MM.1S (cell line): ENCODE measurements at regions not wholly inside any gene's neighbourhood (a gene's known extent, or its start where the extent isn't known, plus 50 kb on each side); places are given as distances from the start of the nearest gene placed in this dataset.

Source experiments
- DNase-seq: peaks from one replicate; pipeline ENCODE4 v3.0.0-alpha.2; 2015
- H2AFZ ChIP-seq: fragments of 300-600 bp; sonication (generic); 2 replicates; pipeline ENCODE4 v1.6.0; 2016; ENCODE audit warnings: antibody characterized with exemption, low read length
- H3F3A ChIP-seq: fragments of 300-600 bp; sonication (generic); 2 replicates; pipeline ENCODE4 v1.6.1; 2016; ENCODE audit warnings: mild to moderate bottlenecking, antibody characterized with exemption, low read length, moderate library complexity, mixed read lengths; ENCODE audit not compliant: insufficient read depth
- H3K27ac ChIP-seq: fragments of 300-600 bp; sonication (generic); 2 replicates; pipeline ENCODE4 v1.5.1; 2016; ENCODE audit warnings: mild to moderate bottlenecking, low read length
- H3K27me3 ChIP-seq: fragments of 300-600 bp; sonication (generic); replicated peaks from 2 replicates; pipeline ENCODE4 v1.6.0; 2016; ENCODE audit warnings: low read length; ENCODE audit not compliant: insufficient read depth
- H3K36me3 ChIP-seq: fragments of 300-600 bp; sonication (generic); replicated peaks from 2 replicates; pipeline ENCODE4 v1.6.1; 2016; ENCODE audit warnings: mild to moderate bottlenecking, low read length, mixed read lengths; ENCODE audit not compliant: insufficient read depth
- H3K4me1 ChIP-seq: fragments of 300-600 bp; sonication (generic); 2 replicates; pipeline ENCODE4 v1.6.1; 2016; ENCODE audit warnings: low read length, mixed read lengths
- H3K4me2 ChIP-seq: fragments of 300-600 bp; sonication (generic); 2 replicates; pipeline ENCODE4 v1.6.0; 2016; ENCODE audit warnings: low read depth, low read length
- H3K4me3 ChIP-seq: fragments of 300-600 bp; sonication (generic); 2 replicates; pipeline ENCODE4 v1.5.1; 2016; ENCODE audit warnings: low read length, mixed read lengths
- H3K79me2 ChIP-seq: fragments of 300-600 bp; sonication (generic); 2 replicates; pipeline ENCODE4 v1.6.1; 2016; ENCODE audit warnings: mixed run types, low read length, mixed read lengths
- H3K9ac ChIP-seq: fragments of 300-600 bp; sonication (generic); 2 replicates; pipeline ENCODE4 v1.6.1; 2016; ENCODE audit warnings: low read length, mixed read lengths
- H3K9me2 ChIP-seq: fragments of 300-600 bp; sonication (generic); replicated peaks from 2 replicates; pipeline ENCODE4 v1.6.1; 2016; ENCODE audit warnings: mild to moderate bottlenecking, low read length, mixed read lengths; ENCODE audit not compliant: insufficient read depth
- H3K9me3 ChIP-seq: fragments of 300-600 bp; sonication (generic); replicated peaks from 2 replicates; pipeline ENCODE4 v1.6.1; 2016; ENCODE audit warnings: mild to moderate bottlenecking, low read length, mixed read lengths; ENCODE audit not compliant: insufficient read depth
- H4K20me1 ChIP-seq: fragments of 300-600 bp; sonication (generic); 2 replicates; pipeline ENCODE4 v1.6.1; 2016; ENCODE audit warnings: mild to moderate bottlenecking, low read length, moderate library complexity, mixed read lengths; ENCODE audit not compliant: insufficient read depth
- CTCF ChIP-seq: fragments of 300-600 bp; sonication (generic); IDR thresholded peaks from 2 replicates; pipeline ENCODE4 v1.5.1; 2016; ENCODE audit warnings: antibody characterized with exemption, low read length, mixed read lengths
- EZH2 ChIP-seq: fragments of 300-600 bp; sonication (generic); optimal IDR thresholded peaks from 2 replicates; pipeline ENCODE3; 2017; ENCODE audit warnings: low read depth, mild to moderate bottlenecking, antibody characterized with exemption, low read length, mixed read lengths
- EZH2phosphoT487 ChIP-seq: fragments of 300-600 bp; sonication (generic); IDR thresholded peaks from 2 replicates; pipeline ENCODE4 v1.6.1; 2018; ENCODE audit warnings: antibody characterized with exemption, low read length

- Histone ChIP-seq H3K36me3 (no peaks in the 10 kb centered on the region), H3K9ac (no peak overlapping the region), H3K27me3 (no peaks in the 10 kb centered on the region), H4K20me1 (no peaks in the 10 kb centered on the region), H3F3A (no peaks in the 10 kb centered on the region), H3K9me3 (no peaks in the 10 kb centered on the region), H3K4me2 (no peak overlapping the region), H2AFZ (no peak overlapping the region), H3K4me1 (no peaks in the 10 kb centered on the region), H3K27ac (no peak overlapping the region), H3K4me3 (no peak overlapping the region), H3K79me2 (no peaks in the 10 kb centered on the region), H3K9me2 (no peaks in the 10 kb centered on the region)
- no peak for DNase-seq
- TF ChIP-seq CTCF = no peak
- TF ChIP-seq EZH2 = no peak
- TF ChIP-seq EZH2phosphoT487 = no peak
These were observed 469.0 kb upstream of the FOXG1 start for GRCh38 chr14:28297559-28297958.

GRCh38 chr14:28298156-28298555 is 468.4 kb upstream of the FOXG1 start:
- no peaks in the 10 kb centered on the region for H3F3A ChIP-seq
- H2AFZ ChIP-seq = no peak overlapping the region
- no peaks in the 10 kb centered on the region for H3K9me2 ChIP-seq
- DNase-seq = no peak
- H3K27ac ChIP-seq = no peak overlapping the region
- no peak for TF ChIP-seq EZH2phosphoT487
- no peak for TF ChIP-seq EZH2
- no peak for TF ChIP-seq CTCF
- no peak overlapping the region for H3K4me2 ChIP-seq
- H3K36me3 ChIP-seq = no peaks in the 10 kb centered on the region
- no peaks in the 10 kb centered on the region for H3K4me1 ChIP-seq
- no peaks in the 10 kb centered on the region for H3K79me2 ChIP-seq
- H3K4me3 ChIP-seq = no peak overlapping the region
- no peak overlapping the region for H3K9ac ChIP-seq
- no peaks in the 10 kb centered on the region for H4K20me1 ChIP-seq
- no peaks in the 10 kb centered on the region for H3K27me3 ChIP-seq
- no peaks in the 10 kb centered on the region for H3K9me3 ChIP-seq

- Histone ChIP-seq H3K4me2 (no peak overlapping the region), H3K9me3 (no peaks in the 10 kb centered on the region), H3F3A (no peaks in the 10 kb centered on the region), H3K9ac (no peak overlapping the region), H3K9me2 (no peaks in the 10 kb centered on the region), H3K27me3 (no peaks in the 10 kb centered on the region), H3K36me3 (no peaks in the 10 kb centered on the region), H3K27ac (no peak overlapping the region), H3K4me1 (no peaks in the 10 kb centered on the region), H3K4me3 (no peak overlapping the region), H2AFZ (no peak overlapping the region), H4K20me1 (no peaks in the 10 kb centered on the region), H3K79me2 (no peaks in the 10 kb centered on the region)
- TF ChIP-seq EZH2 = no peak
- TF ChIP-seq CTCF = no peak
- TF ChIP-seq EZH2phosphoT487 = no peak
- no peak for DNase-seq
These were observed 467.4 kb upstream of the FOXG1 start for GRCh38 chr14:28299227-28299626.
